ENCODE measurements at regions not wholly inside any gene's neighbourhood (a gene's known extent, or its start where the extent isn't known, plus 50 kb on each side); places are given as distances from the start of the nearest gene placed in this dataset.
"Not testable (repeated sequence)": the region's sequence is repeated elsewhere in the genome, so short reads cannot be mapped to it uniquely, and the experiment has no call there.

- Histone ChIP-seq H3K36me3 (ENCODE audit: control insufficient read depth in 1 of 2, insufficient read depth in 2 of 2, low read length in 2 of 2) (no peaks in the 10 kb centered on the region), H3K79me2 (ENCODE audit: insufficient read depth, low read length) (no peaks in the 10 kb centered on the region), H3K4me1 (ENCODE audit: control insufficient read depth in 1 of 2, insufficient read depth in 2 of 2, low read length in 2 of 2) (no peaks in the 10 kb centered on the region), H4K20me1 (ENCODE audit: insufficient read depth) (no peaks in the 10 kb centered on the region), H3K9me2 (ENCODE audit: insufficient read depth) (no peaks in the 10 kb centered on the region), H3K27ac (ENCODE audit: low read depth, low read length) (no peak overlapping the region), H3K9me3 (ENCODE audit: control insufficient read depth in 1 of 2, insufficient read depth in 1 of 2, low read depth in 1 of 2, low read length in 2 of 2) (no peaks in the 10 kb centered on the region), H3K9ac (ENCODE audit: low read length) (no peak overlapping the region), H2AFZ (ENCODE audit: low read depth, low read length, poor library complexity, severe bottlenecking) (no peak overlapping the region), H3K4me2 (ENCODE audit: low read length) (no peak overlapping the region), H3K27me3 (ENCODE audit: insufficient read depth, low read length) (no peaks in the 10 kb centered on the region), H3K4me3 (replicated peaks in 1 of 2; ENCODE audit: low read depth in 1 of 2, low read length in 2 of 2) (no peak overlapping the region)
- intact Hi-C loops (cut with micrococcal nuclease): no loop called here
- no TSS peak for BruUV-seq (replicated peaks)
- ATAC-seq (no peak), DNase-seq (ENCODE audit: low read depth, low spot score) (no peak)
- ChIA-PET CTCF (no interaction called here), RAD21 (ENCODE audit: low non-redundant PET in 1 of 2, low total read pairs in 2 of 2, uncharacterized antibody in 2 of 2, unreplicated experiment in 2 of 2) (no interaction called here), POLR2A (no interaction called here)
- TF ChIP-seq ELF1 (IDR thresholded peaks at IDR 0.05; ENCODE audit: borderline replicate concordance, low read depth): no peak
- TF ChIP-seq FOSL1 (IDR thresholded peaks at IDR 0.05; ENCODE audit: low read depth): no peak
- no peak for TF ChIP-seq EGR1 (IDR thresholded peaks at IDR 0.05; ENCODE audit: low read depth)
- TF ChIP-seq POLR2A (IDR thresholded peaks at IDR 0.05; ENCODE audit: borderline replicate concordance, extremely low read depth, insufficient read depth, insufficient read length): no peak
- TF ChIP-seq EZH2 (IDR thresholded peaks at IDR 0.05): no peak
- no peak for TF ChIP-seq ZBTB33 (IDR thresholded peaks at IDR 0.05; ENCODE audit: extremely low read depth, insufficient replicate concordance, low read length)
These were observed 214.1 kb downstream of the BLID start for GRCh38 chr11:121901886-121902285.

- H3K9ac ChIP-seq (ENCODE audit: low read length); intact Hi-C loops (cut with micrococcal nuclease); DNase-seq (ENCODE audit: low read depth, low spot score); H3K9me3 ChIP-seq (ENCODE audit: control insufficient read depth in 1 of 2, insufficient read depth in 1 of 2, low read depth in 1 of 2, low read length in 2 of 2); H2AFZ ChIP-seq (ENCODE audit: low read depth, low read length, poor library complexity, severe bottlenecking); H3K4me2 ChIP-seq (ENCODE audit: low read length); POLR2A ChIA-PET; CTCF ChIA-PET; ATAC-seq; H4K20me1 ChIP-seq (ENCODE audit: insufficient read depth); H3K4me3 ChIP-seq (replicated peaks in 1 of 2; ENCODE audit: low read depth in 1 of 2, low read length in 2 of 2); BruUV-seq (replicated peaks); H3K79me2 ChIP-seq (ENCODE audit: insufficient read depth, low read length); H3K27ac ChIP-seq (ENCODE audit: low read depth, low read length); H3K4me1 ChIP-seq (ENCODE audit: control insufficient read depth in 1 of 2, insufficient read depth in 2 of 2, low read length in 2 of 2); H3K9me2 ChIP-seq (ENCODE audit: insufficient read depth); H3K36me3 ChIP-seq (ENCODE audit: control insufficient read depth in 1 of 2, insufficient read depth in 2 of 2, low read length in 2 of 2); H3K27me3 ChIP-seq (ENCODE audit: insufficient read depth, low read length): not testable (repeated sequence)
- RAD21 ChIA-PET (ENCODE audit: low non-redundant PET in 1 of 2, low total read pairs in 2 of 2, uncharacterized antibody in 2 of 2, unreplicated experiment in 2 of 2): interaction anchor here in 1 of 2 experiments (0.6 kb wide), 1 partner anchor 605 kb away, joined by 4 read pairs; no protein-coding TSS in a partner anchor
These were observed 214.6 kb downstream of the BLID start for GRCh38 chr11:121901417-121901816.

Measured in HCT116 (cell line).